Choroid plexus epithelial cell (primary cell): ENCODE measurements at regions not wholly inside any gene's neighbourhood (a gene's known extent, or its start where the extent isn't known, plus 50 kb on each side); places are given as distances from the start of the nearest gene placed in this dataset.
A peak's percentile ranks its signal among the peaks of the same experiment; 100 is the strongest.

Experiments
- DNase-seq: peaks from one replicate; pipeline ENCODE4 v3.0.0-alpha.2; 2010; ENCODE audit warnings: low read depth
- H3K4me3 ChIP-seq: 2 replicates; pipeline ENCODE4 v1.5.1; 2011; ENCODE audit warnings: low read depth, mild to moderate bottlenecking, control low read depth, low read length, moderate library complexity
- TF ChIP-seq, protein P1 (sequence below): conservative IDR thresholded peaks from 2 replicates; pipeline ENCODE4 v1.5.1; 2011; ENCODE audit warnings: low read depth, mild to moderate bottlenecking, control low read depth, inconsistent platforms, low read length, moderate library complexity

DNA sequence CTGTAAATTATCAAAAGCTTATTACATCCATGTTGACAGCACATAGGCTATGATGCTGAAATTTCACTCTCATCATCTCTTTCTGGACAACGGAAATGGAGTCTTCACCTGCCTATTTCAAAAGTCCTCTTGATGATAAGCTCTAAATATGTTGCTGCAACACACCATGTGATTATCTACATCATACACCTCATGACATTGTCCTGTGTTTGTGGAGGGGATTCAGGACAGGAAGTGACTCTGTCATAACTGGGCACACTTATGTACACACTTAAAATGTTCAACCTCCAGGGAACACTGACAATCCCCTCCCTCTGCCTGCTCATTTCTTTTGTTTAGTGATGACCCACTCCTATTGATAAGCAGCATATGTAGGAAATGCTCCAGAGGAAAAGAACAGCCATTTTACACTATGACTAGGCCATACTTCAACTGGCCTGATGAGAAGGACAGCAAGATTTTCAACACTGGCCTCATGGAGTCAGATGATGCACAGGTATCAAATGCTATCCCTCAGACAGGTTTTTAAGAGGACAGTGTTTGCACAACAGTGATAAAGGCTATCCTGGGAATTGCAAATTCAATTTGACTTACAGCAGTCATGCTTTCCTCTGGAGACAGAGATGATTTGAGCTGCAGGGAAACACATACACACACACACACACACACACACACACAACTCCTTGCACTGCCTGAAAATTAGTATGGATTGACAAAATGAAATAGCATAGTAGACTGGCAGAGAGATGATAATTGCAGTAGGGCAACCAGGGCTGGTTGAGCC lies 163.3 kb upstream of the RASGEF1B start:
- no peak for DNase-seq
- H3K4me3 ChIP-seq: no peak overlapping the region
- TF ChIP-seq, protein P1, sequence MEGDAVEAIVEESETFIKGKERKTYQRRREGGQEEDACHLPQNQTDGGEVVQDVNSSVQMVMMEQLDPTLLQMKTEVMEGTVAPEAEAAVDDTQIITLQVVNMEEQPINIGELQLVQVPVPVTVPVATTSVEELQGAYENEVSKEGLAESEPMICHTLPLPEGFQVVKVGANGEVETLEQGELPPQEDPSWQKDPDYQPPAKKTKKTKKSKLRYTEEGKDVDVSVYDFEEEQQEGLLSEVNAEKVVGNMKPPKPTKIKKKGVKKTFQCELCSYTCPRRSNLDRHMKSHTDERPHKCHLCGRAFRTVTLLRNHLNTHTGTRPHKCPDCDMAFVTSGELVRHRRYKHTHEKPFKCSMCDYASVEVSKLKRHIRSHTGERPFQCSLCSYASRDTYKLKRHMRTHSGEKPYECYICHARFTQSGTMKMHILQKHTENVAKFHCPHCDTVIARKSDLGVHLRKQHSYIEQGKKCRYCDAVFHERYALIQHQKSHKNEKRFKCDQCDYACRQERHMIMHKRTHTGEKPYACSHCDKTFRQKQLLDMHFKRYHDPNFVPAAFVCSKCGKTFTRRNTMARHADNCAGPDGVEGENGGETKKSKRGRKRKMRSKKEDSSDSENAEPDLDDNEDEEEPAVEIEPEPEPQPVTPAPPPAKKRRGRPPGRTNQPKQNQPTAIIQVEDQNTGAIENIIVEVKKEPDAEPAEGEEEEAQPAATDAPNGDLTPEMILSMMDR: no peak

GRCh38 chr4:81634165-81634564 lies 162.5 kb upstream of the RASGEF1B start:
- TF ChIP-seq, protein P1: no peak
- no peak overlapping the region for H3K4me3 ChIP-seq
- no peak for DNase-seq

DNA sequence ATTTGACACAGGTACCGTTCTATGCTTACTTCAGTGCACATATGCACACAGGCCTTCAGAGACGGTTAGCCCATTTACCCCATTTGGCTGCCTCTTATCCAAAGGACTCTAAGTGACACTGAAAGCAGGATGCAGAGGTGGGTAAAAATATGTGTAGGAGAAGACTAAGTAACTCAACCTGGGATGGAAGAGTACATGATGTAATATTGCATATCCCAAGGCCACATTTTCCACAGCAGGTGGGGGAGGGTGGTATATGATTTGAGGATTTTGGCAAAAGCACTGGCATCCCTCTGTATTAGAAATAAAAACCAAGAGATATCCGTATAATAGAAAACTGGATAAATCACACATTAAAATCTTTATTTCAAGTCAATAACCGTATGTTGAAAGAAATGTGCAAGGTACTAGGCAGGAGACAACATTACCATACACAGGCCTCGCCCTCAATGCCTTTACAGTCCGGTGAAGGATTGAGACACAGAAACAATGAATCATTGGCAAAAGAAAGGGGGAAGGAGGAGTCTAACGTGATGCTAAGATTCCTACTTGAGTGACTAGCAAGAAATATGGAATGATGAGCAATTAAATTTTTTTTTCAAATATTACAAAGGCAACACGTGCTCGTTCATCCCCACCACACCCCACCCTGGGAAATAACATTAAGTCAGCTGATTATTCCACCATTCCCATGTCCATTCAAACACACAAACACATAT lies 161.0 kb upstream of the RASGEF1B start:
- TF ChIP-seq, protein P1: no peak
- H3K4me3 ChIP-seq: no peak overlapping the region
- no peak for DNase-seq

- no peak overlapping the region for H3K4me3 ChIP-seq
- TF ChIP-seq, protein P1: no peak
- DNase-seq: peak; percentile 85
Observed at GRCh38 chr4:81631958-81632441, 160.3 kb upstream of the RASGEF1B start.

- TF ChIP-seq, protein P1: no peak
- H3K4me3 ChIP-seq: no peak overlapping the region
- no peak for DNase-seq
Observed at GRCh38 chr4:81629366-81629765, 157.7 kb upstream of the RASGEF1B start.

DNA sequence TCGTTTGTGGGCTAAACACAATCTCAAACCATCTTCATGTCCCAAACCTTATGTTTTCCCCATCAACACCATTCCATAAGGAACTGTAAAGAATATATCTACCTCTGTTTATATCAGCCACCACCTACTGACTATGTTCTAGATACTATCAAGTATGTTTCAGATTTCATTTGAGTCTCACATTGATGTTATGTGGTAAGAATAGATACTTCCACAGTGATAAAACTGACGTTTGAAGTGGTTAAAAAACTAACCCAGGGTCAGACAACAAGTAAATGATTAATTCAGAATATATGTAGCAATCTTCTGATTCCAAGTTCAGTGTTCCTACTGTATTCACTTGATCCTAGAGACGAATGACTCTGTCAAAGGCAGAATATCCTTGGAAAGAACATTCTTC lies 156.8 kb upstream of the RASGEF1B start:
- H3K4me3 ChIP-seq: no peak overlapping the region
- no peak for DNase-seq
- TF ChIP-seq, protein P1: no peak
